Trophoblast cell (in vitro differentiated cells and primary cell): ENCODE measurements at regions not wholly inside any gene's neighbourhood (a gene's known extent, or its start where the extent isn't known, plus 50 kb on each side); places are given as distances from the start of the nearest gene placed in this dataset.

Source experiments
- DNase-seq, 2 donors: peaks; one replicate each; pipeline ENCODE4 v3.0.0-alpha.2; 2016
- H2AFZ ChIP-seq: 2 replicates; pipeline ENCODE4 v1.6.1; 2013; ENCODE audit warnings: low read length, moderate library complexity, mild to moderate bottlenecking; ENCODE audit not compliant: insufficient read depth, poor library complexity
- H2AK5ac ChIP-seq: 2 replicates; pipeline ENCODE4 v1.6.1; 2013; ENCODE audit warnings: mild to moderate bottlenecking, low read length
- H2BK120ac ChIP-seq: 2 replicates; pipeline ENCODE4 v1.6.1; 2013; ENCODE audit warnings: low read length, mild to moderate bottlenecking, moderate library complexity; ENCODE audit not compliant: insufficient read depth, poor library complexity
- H2BK12ac ChIP-seq: 2 replicates; pipeline ENCODE4 v1.6.1; 2013; ENCODE audit warnings: mild to moderate bottlenecking, low read length, moderate library complexity
- H2BK5ac ChIP-seq: 2 replicates; pipeline ENCODE4 v1.6.1; 2013; ENCODE audit warnings: low read length, low read depth, moderate library complexity, mild to moderate bottlenecking; ENCODE audit not compliant: poor library complexity
- H3K14ac ChIP-seq: 2 replicates; pipeline ENCODE4 v1.6.1; 2013; ENCODE audit warnings: mild to moderate bottlenecking, low read length
- H3K18ac ChIP-seq: 2 replicates; pipeline ENCODE4 v1.6.1; 2013; ENCODE audit warnings: mild to moderate bottlenecking, low read length
- H3K23ac ChIP-seq: 2 replicates; pipeline ENCODE4 v1.6.1; 2013; ENCODE audit warnings: low read length
- H3K27ac ChIP-seq: 2 replicates; pipeline ENCODE4 v1.5.1; 2013; ENCODE audit warnings: low read depth, mild to moderate bottlenecking, inconsistent platforms, low read length, moderate library complexity
- H3K27me3 ChIP-seq: 2 replicates; pipeline ENCODE4 v1.6.1; 2013; ENCODE audit warnings: inconsistent platforms, mild to moderate bottlenecking, low read length, moderate library complexity; ENCODE audit not compliant: insufficient read depth
- H3K36me3 ChIP-seq, 2 experiments: 1 replicate in 1 of 2; 2 replicates in 1 of 2; pipeline ENCODE4 v1.6.1; 2013; ENCODE audit warnings: low read length in 2 of 2, mild to moderate bottlenecking in 2 of 2, moderate library complexity in 1 of 2; ENCODE audit not compliant: insufficient read depth in 2 of 2, control insufficient read depth in 1 of 2
- H3K4ac ChIP-seq: 2 replicates; pipeline ENCODE4 v1.6.1; 2013; ENCODE audit warnings: low read depth, mild to moderate bottlenecking, low read length, moderate library complexity
- H3K4me1 ChIP-seq, 2 experiments: 1 replicate in 1 of 2; 2 replicates in 1 of 2; pipeline ENCODE4 v1.6.1; 2013; ENCODE audit warnings: low read length in 2 of 2, mild to moderate bottlenecking in 2 of 2, moderate library complexity in 1 of 2; ENCODE audit not compliant: insufficient read depth in 2 of 2, control insufficient read depth in 1 of 2
- H3K4me2 ChIP-seq: 2 replicates; pipeline ENCODE4 v1.6.1; 2013; ENCODE audit warnings: inconsistent platforms, mild to moderate bottlenecking, low read length, moderate library complexity
- H3K4me3 ChIP-seq: 2 replicates; pipeline ENCODE4 v1.5.1; 2013; ENCODE audit warnings: mild to moderate bottlenecking, low read depth, low read length, inconsistent platforms
- H3K79me1 ChIP-seq: one replicate; pipeline ENCODE4 v1.6.1; 2013; ENCODE audit warnings: low read length
- H3K79me2 ChIP-seq: 2 replicates; pipeline ENCODE4 v1.6.1; 2013; ENCODE audit warnings: low read length, mild to moderate bottlenecking; ENCODE audit not compliant: control insufficient read depth, insufficient read depth, poor library complexity
- H3K9ac ChIP-seq: 2 replicates; pipeline ENCODE4 v1.6.1; 2013; ENCODE audit warnings: mild to moderate bottlenecking, low read length
- H3K9me3 ChIP-seq: 2 replicates; pipeline ENCODE4 v1.6.1; 2013; ENCODE audit warnings: low read depth, mild to moderate bottlenecking, control low read depth, inconsistent platforms, low read length; ENCODE audit not compliant: insufficient read depth
- H4K12ac ChIP-seq: 2 replicates; pipeline ENCODE4 v1.6.1; 2013; ENCODE audit warnings: low read depth, mild to moderate bottlenecking, low read length, moderate library complexity
- H4K8ac ChIP-seq: 2 replicates; pipeline ENCODE4 v1.6.1; 2013; ENCODE audit warnings: low read depth, mild to moderate bottlenecking, low read length, moderate library complexity
- H4K91ac ChIP-seq: one replicate; pipeline ENCODE4 v1.6.1; 2013; ENCODE audit warnings: low read depth, mild to moderate bottlenecking, low read length, moderate library complexity
- WGBS: extraction: QIAGEN DNeasy Blood & Tissue Kit; methylation state at CpG from one replicate; pipeline ENCODE4 v1.1.7; 2013; ENCODE audit warnings: missing lambda C conversion rate; ENCODE audit not compliant: insufficient read length, insufficient coverage; ENCODE audit errors: extremely low coverage; 5-methylcytosine and 5-hydroxymethylcytosine counted together

GRCh38 chr5:133870661-133871060 is 97.8 kb downstream of the C5orf15 start:
- Histone ChIP-seq H3K27ac (no peak overlapping the region), H3K9ac (no peak overlapping the region), H3K4ac (no peak overlapping the region)

GRCh38 chr5:133869519-133870335 is 98.7 kb downstream of the C5orf15 start:
- H3K4me1 ChIP-seq = no peaks in the 10 kb centered on the region
- no CpG with 5 or more reads among the region's 13 CpGs for WGBS
- H3K79me1 ChIP-seq = no peaks in the 10 kb centered on the region
- H4K12ac ChIP-seq = no peak overlapping the region
- no peak overlapping the region for H3K9ac ChIP-seq
- H3K18ac ChIP-seq = no peak overlapping the region
- H3K79me2 ChIP-seq = no peaks in the 10 kb centered on the region
- no peaks in the 10 kb centered on the region for H3K36me3 ChIP-seq
- DNase-seq = no peak
- H2BK12ac ChIP-seq = no peak overlapping the region
- no peak overlapping the region for H3K4me2 ChIP-seq
- H4K8ac ChIP-seq = no peak overlapping the region
- no peak overlapping the region for H2AFZ ChIP-seq
- no peak overlapping the region for H3K4ac ChIP-seq
- H4K91ac ChIP-seq = no peak overlapping the region
- no peaks in the 10 kb centered on the region for H3K9me3 ChIP-seq
- no peak overlapping the region for H3K27ac ChIP-seq
- no peak overlapping the region for H3K23ac ChIP-seq
- H3K14ac ChIP-seq = no peak overlapping the region
- no peak overlapping the region for H2AK5ac ChIP-seq
- no peak overlapping the region for H2BK5ac ChIP-seq
- no peak overlapping the region for H3K4me3 ChIP-seq
- no peak overlapping the region for H2BK120ac ChIP-seq
- no peaks in the 10 kb centered on the region for H3K27me3 ChIP-seq

More at GRCh38 chr5:133870661-133871060, 97.8 kb downstream of the C5orf15 start:
- Histone ChIP-seq H2AK5ac (no peak overlapping the region), H3K79me1 (no peaks in the 10 kb centered on the region), H4K91ac (no peak overlapping the region), H2BK120ac (no peak overlapping the region), H3K18ac (no peak overlapping the region), H2BK5ac (no peak overlapping the region), H2BK12ac (no peak overlapping the region), H2AFZ (no peak overlapping the region), H4K12ac (no peak overlapping the region), H3K4me3 (no peak overlapping the region), H3K79me2 (no peaks in the 10 kb centered on the region), H3K14ac (no peak overlapping the region), H3K4me2 (no peak overlapping the region), H3K36me3 (no peaks in the 10 kb centered on the region), H3K9me3 (no peaks in the 10 kb centered on the region), H3K23ac (no peak overlapping the region), H3K27me3 (no peaks in the 10 kb centered on the region), H3K4me1 (no peaks in the 10 kb centered on the region), H4K8ac (no peak overlapping the region)
- DNase-seq = no peak

- Histone ChIP-seq H2AK5ac (no peak overlapping the region), H3K14ac (no peak overlapping the region), H3K4me1 (no peaks in the 10 kb centered on the region), H3K9me3 (no peaks in the 10 kb centered on the region), H3K36me3 (no peaks in the 10 kb centered on the region), H3K27me3 (no peaks in the 10 kb centered on the region), H3K9ac (no peak overlapping the region), H3K23ac (no peak overlapping the region), H4K8ac (no peak overlapping the region), H3K4ac (no peak overlapping the region), H3K4me2 (no peak overlapping the region), H3K79me1 (no peaks in the 10 kb centered on the region), H2BK120ac (no peak overlapping the region), H2BK5ac (no peak overlapping the region), H2BK12ac (no peak overlapping the region), H2AFZ (no peak overlapping the region), H3K4me3 (no peak overlapping the region), H4K12ac (no peak overlapping the region), H3K18ac (no peak overlapping the region), H3K79me2 (no peaks in the 10 kb centered on the region), H4K91ac (no peak overlapping the region), H3K27ac (no peak overlapping the region)
- no CpG with 5 or more reads among the region's 16 CpGs for WGBS
- peak; percentile 53 to 76 for DNase-seq
Measured at GRCh38 chr5:133868946-133869518, 99.4 kb downstream of the C5orf15 start.

GRCh38 chr5:133867851-133868545 is 100.4 kb downstream of the C5orf15 start:
- Histone ChIP-seq H2BK12ac (no peak overlapping the region), H2BK5ac (no peak overlapping the region), H3K9me3 (no peaks in the 10 kb centered on the region), H3K79me2 (no peaks in the 10 kb centered on the region), H3K9ac (no peak overlapping the region), H3K4ac (no peak overlapping the region), H3K36me3 (no peaks in the 10 kb centered on the region), H2AK5ac (no peak overlapping the region), H2BK120ac (no peak overlapping the region), H3K27ac (no peak overlapping the region), H3K14ac (no peak overlapping the region), H3K23ac (no peak overlapping the region), H4K12ac (no peak overlapping the region), H3K27me3 (no peaks in the 10 kb centered on the region), H4K91ac (no peak overlapping the region), H4K8ac (no peak overlapping the region), H3K4me1 (no peaks in the 10 kb centered on the region), H3K18ac (no peak overlapping the region), H3K79me1 (no peaks in the 10 kb centered on the region), H2AFZ (no peak overlapping the region), H3K4me3 (no peak overlapping the region), H3K4me2 (no peak overlapping the region)
- no CpG with 5 or more reads among the region's 10 CpGs for WGBS
- DNase-seq = no peak
